Breast epithelium (tissue), 3 donors: ENCODE measurements at regions not wholly inside any gene's neighbourhood (a gene's known extent, or its start where the extent isn't known, plus 50 kb on each side); places are given as distances from the start of the nearest gene placed in this dataset.

Experiments used
- CTCF ChIP-seq, 3 donors: fragments of 450-650 bp; IDR thresholded peaks; one replicate each; pipeline ENCODE4 v1.5.1; 2016 to 2017; ENCODE audit warnings: antibody characterized with exemption in 3 of 3, mild to moderate bottlenecking in 3 of 3, moderate library complexity in 3 of 3
- POLR2A ChIP-seq: fragments of 450-650 bp; IDR thresholded peaks from one replicate; pipeline ENCODE4 v1.6.1; 2016; ENCODE audit warnings: antibody characterized with exemption, mild to moderate bottlenecking, moderate library complexity

GRCh38 chr10:65805511-65805910 is 1120.3 kb upstream of the LRRTM3 start:
- TF ChIP-seq CTCF (IDR thresholded peaks at IDR 0.05), result no peak
- TF ChIP-seq POLR2A, result no peak
